Vagina (tissue), 2 donors: ENCODE measurements at regions not wholly inside any gene's neighbourhood (a gene's known extent, or its start where the extent isn't known, plus 50 kb on each side); places are given as distances from the start of the nearest gene placed in this dataset.

ENCODE experiments used
- CTCF ChIP-seq, 3 experiments: fragments of 450-650 bp in 2 of 3; fragments of 200-600 bp in 1 of 3; sonication (generic) in 1 of 3; IDR thresholded peaks; one replicate each; pipeline ENCODE4 v1.5.1; 2017 to 2019; ENCODE audit warnings: antibody characterized with exemption in 3 of 3, mild to moderate bottlenecking in 2 of 3, moderate library complexity in 2 of 3
- POLR2A ChIP-seq, 2 donors: fragments of 450-650 bp; IDR thresholded peaks; one replicate each; pipeline ENCODE4 v1.6.1; 2017; ENCODE audit warnings: antibody characterized with exemption in 2 of 2, mild to moderate bottlenecking in 2 of 2, moderate library complexity in 2 of 2
- POLR2AphosphoS5 ChIP-seq, 2 donors: sonication (generic); formaldehyde crosslinking; IDR thresholded peaks; one replicate each; pipeline ENCODE4 v1.9.0; 2017; ENCODE audit warnings: antibody characterized with exemption in 2 of 2, mild to moderate bottlenecking in 2 of 2, low read depth in 1 of 2; ENCODE audit not compliant: insufficient read depth in 1 of 2

GRCh38 chr9:135036861-135037465 lies 50.5 kb upstream of the OLFM1 start:
- TF ChIP-seq CTCF (IDR thresholded peaks at IDR 0.05): no peak
- TF ChIP-seq POLR2A (IDR thresholded peaks at IDR 0.05): no peak
- TF ChIP-seq POLR2AphosphoS5 (IDR thresholded peaks at IDR 0.05; ENCODE audit: insufficient read depth in 1 of 2, low read depth in 1 of 2): no peak
